WTC11 (cell line): ENCODE measurements at regions not wholly inside any gene's neighbourhood (a gene's known extent, or its start where the extent isn't known, plus 50 kb on each side); places are given as distances from the start of the nearest gene placed in this dataset.

Source experiments
- CTCF ChIP-seq: fragments of 200-600 bp; IDR thresholded peaks from 2 replicates; pipeline ENCODE4 v1.8.0; 2022; ENCODE audit warnings: antibody characterized with exemption
- E2F1 ChIP-seq: sonication (generic); formaldehyde crosslinking; IDR thresholded peaks from 2 replicates; pipeline ENCODE4 v1.8.0; 2022; ENCODE audit warnings: mild to moderate bottlenecking, missing genetic modification reagents
- ELF4 ChIP-seq: sonication (generic); formaldehyde crosslinking; IDR thresholded peaks from 2 replicates; pipeline ENCODE4 v1.8.1; 2022; ENCODE audit warnings: low read depth, mild to moderate bottlenecking, moderate library complexity, missing genetic modification reagents
- ETV6 ChIP-seq: sonication (generic); formaldehyde crosslinking; IDR thresholded peaks from 2 replicates; pipeline ENCODE4 v1.8.1; 2022; ENCODE audit warnings: mild to moderate bottlenecking, missing genetic modification reagents
- FOXK1 ChIP-seq: sonication (generic); formaldehyde crosslinking; IDR thresholded peaks from 2 replicates; pipeline ENCODE4 v1.8.0; 2022; ENCODE audit warnings: mild to moderate bottlenecking, moderate library complexity, missing genetic modification reagents
- IRF1 ChIP-seq: sonication (generic); formaldehyde crosslinking; IDR thresholded peaks from 2 replicates; pipeline ENCODE4 v1.8.0; 2023; ENCODE audit warnings: missing genetic modification reagents
- JAZF1 ChIP-seq: fragments of 250-450 bp; sonication (Bioruptor Pico); IDR thresholded peaks from 2 replicates; pipeline ENCODE4 v1.9.0; 2021; ENCODE audit warnings: moderate library complexity, mild to moderate bottlenecking, inconsistent platforms
- ZNF121 ChIP-seq: sonication (generic); formaldehyde crosslinking; IDR thresholded peaks from 2 replicates; pipeline ENCODE4 v1.8.0; 2023; ENCODE audit warnings: missing genetic modification reagents
- ZNF423 ChIP-seq: fragments of 250-450 bp; sonication (Bioruptor Pico); IDR thresholded peaks from 2 replicates; pipeline ENCODE4 v2.1.2; 2022; ENCODE audit warnings: mild to moderate bottlenecking, moderate library complexity
- TF ChIP-seq, protein P1 (sequence below): sonication (generic); formaldehyde crosslinking; conservative IDR thresholded peaks from 2 replicates; pipeline ENCODE4 v1.8.1; 2022; ENCODE audit warnings: mild to moderate bottlenecking, missing genetic modification reagents

- TF ChIP-seq CTCF (no peak), ETV6 (CRISPR knock-in tag) (no peak), ZNF423 (CRISPR knock-in tag) (no peak), ELF4 (CRISPR knock-in tag) (no peak), JAZF1 (CRISPR knock-in tag) (no peak), E2F1 (CRISPR knock-in tag) (no peak), IRF1 (CRISPR knock-in tag) (no peak), FOXK1 (CRISPR knock-in tag) (no peak), ZNF121 (no peak)
- TF ChIP-seq, protein P1, sequence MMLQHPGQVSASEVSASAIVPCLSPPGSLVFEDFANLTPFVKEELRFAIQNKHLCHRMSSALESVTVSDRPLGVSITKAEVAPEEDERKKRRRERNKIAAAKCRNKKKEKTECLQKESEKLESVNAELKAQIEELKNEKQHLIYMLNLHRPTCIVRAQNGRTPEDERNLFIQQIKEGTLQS (CRISPR knock-in tag), result no peak
Observed at GRCh38 chr2:150415022-150415421, 72.4 kb downstream of the RND3 start.
